ENCODE measurements at regions not wholly inside any gene's neighbourhood (a gene's known extent, or its start where the extent isn't known, plus 50 kb on each side); places are given as distances from the start of the nearest gene placed in this dataset.

DNA sequence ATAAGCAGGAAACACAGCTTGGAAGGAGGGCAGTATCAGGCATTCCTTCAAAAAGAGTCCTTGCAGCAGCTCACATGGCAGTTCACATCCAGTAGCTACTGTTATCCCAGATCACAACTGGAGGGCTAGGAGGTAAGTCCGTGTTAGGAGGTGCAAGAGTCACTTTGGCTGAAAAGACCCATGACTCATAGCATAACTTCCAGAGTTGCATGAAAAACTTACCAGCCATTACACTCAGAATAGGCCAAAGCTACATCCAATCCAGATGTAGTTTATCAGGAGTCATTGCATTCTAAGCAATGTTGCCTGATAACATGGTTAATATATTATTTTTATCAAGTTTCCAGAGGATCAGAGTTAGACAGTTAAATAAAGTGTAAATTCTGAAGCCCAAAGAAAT lies 1126.4 kb upstream of the SEMA6A start:
- TF ChIP-seq CTCF (IDR thresholded peaks at IDR 0.05; ENCODE audit: low read depth, low read length): no peak
- no peak for TF ChIP-seq EZH2phosphoT487 (IDR thresholded peaks at IDR 0.05; ENCODE audit: low read depth)

Data from OCI-LY3 (cell line).